OCI-LY1 (cell line): ENCODE measurements at regions not wholly inside any gene's neighbourhood (a gene's known extent, or its start where the extent isn't known, plus 50 kb on each side); places are given as distances from the start of the nearest gene placed in this dataset.

Experiments
- CTCF ChIP-seq: fragments of 200-600 bp; sonication (generic), shearing (Covaris generic); IDR thresholded peaks from 2 replicates; pipeline ENCODE4 v1.5.1; 2017; ENCODE audit warnings: mild to moderate bottlenecking, antibody characterized with exemption, low read length, moderate library complexity, mixed read lengths
- EZH2 ChIP-seq: fragments of 200-600 bp; sonication (generic), shearing (Covaris generic); IDR thresholded peaks from 2 replicates; pipeline ENCODE4 v1.8.0; 2017; ENCODE audit warnings: borderline replicate concordance, mixed run types, mild to moderate bottlenecking, antibody characterized with exemption, low read length, moderate library complexity, mixed read lengths

- TF ChIP-seq CTCF: no peak
- no peak for TF ChIP-seq EZH2
Measured at GRCh38 chr6:153392156-153392555, 261.1 kb upstream of the RGS17 start.
